ENCODE measurements at regions not wholly inside any gene's neighbourhood (a gene's known extent, or its start where the extent isn't known, plus 50 kb on each side); places are given as distances from the start of the nearest gene placed in this dataset.
A peak's percentile ranks its signal among the peaks of the same experiment; 100 is the strongest.

GRCh38 chr2:144240656-144241339, 279.1 kb downstream of the ZEB2 start:
- peak in 1 of 5 experiments; percentile 78 for DNase-seq

DNA sequence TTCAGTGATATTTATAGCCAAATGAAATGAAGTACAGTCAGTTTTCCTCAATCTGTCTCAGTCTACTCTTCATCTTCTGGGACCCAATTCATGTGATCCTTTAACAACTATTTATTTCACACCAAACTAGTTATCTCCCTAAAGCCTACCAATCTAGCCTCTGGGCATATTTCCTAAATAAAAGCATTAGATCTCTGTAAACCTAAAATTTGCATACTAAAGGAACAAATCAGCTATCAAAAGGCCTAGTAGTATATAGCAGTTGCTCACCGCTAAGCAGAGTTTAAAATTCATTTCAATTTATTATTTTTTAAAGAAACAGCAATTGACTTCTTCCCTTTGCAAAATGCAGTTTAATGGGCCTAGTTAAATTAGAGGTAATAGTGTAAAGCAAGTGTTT, 280.2 kb downstream of the ZEB2 start:
- DNase-seq: no peak

DNA sequence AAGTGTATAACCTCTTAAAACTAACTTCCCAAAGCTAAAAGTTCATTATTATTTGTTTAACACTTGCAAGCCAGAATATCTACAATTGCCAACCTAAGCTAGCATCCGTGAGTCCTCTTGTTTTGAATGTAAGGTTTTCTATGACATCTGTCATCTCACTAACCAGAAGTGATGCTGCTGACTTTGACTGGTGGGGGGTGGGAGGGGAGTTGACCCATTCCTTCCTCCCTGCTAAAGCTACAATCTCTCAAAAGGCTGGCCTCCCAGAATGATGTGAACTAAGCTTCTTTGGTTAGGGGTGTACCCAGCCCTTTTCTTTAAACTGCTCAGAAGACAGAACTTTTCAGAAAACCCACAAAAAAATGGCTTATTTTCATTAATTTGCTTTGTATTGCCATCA, 280.6 kb downstream of the ZEB2 start:
- DNase-seq: peak in 1 of 5 experiments; percentile 71

DNA sequence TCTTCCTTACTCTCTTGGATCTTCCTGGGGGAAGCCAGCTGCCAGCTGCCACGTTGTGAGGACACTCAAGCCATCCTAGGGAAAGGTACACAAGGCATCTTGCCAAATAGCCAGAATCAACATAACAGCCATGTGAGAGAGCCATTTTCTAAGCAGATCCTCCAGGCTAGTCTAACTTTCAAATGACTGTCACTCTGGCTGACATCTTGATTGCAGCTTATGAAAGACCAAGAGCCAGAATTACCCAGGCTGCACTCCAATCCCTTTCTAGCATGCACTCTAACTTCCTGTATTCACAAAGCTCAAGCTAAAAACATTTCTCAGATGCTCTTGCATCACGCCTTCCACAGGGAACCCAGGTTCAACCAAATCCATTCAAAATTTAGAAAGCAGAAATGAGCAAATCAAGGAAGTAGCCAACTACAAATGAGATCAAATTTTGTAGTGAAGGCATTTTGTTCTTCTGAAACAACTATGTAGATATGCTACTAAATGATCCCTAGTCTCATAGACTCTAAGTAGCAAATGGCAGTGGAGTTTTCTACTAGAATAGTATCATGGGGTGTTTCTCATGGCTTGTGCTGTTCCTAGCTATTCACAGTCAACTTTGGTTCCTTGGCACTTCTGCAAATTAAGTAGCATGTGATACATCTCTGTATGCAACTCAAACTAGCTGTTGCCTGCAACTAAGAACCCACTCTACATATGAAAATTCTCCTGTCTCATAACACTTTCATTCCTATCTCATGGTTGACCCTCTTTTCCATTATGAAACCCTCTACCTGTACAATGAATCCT, 281.9 kb downstream of the ZEB2 start:
- peak in 1 of 5 experiments; percentile 55 for DNase-seq

GRCh38 chr2:144237108-144237507, 282.8 kb downstream of the ZEB2 start:
- DNase-seq: no peak

DNA sequence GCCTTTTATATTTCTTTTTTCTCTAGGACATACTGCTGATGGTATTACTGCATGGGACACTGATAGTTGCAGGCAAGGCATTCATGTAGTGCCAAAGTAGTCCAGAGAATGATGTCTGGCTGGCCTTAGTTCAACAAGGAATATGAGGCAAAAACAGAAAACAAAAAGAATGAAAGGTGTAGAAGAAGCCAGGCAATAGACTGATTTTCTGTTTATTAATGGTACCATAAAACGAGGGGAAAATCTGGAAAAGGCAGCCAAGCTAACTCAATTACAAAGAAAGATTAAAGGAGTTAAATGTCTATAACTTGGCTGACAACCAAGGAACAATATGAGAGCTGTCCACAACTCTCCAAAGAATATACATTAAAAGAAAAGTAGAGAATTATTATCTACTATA, 284.9 kb downstream of the ZEB2 start:
- DNase-seq: no peak

DNA sequence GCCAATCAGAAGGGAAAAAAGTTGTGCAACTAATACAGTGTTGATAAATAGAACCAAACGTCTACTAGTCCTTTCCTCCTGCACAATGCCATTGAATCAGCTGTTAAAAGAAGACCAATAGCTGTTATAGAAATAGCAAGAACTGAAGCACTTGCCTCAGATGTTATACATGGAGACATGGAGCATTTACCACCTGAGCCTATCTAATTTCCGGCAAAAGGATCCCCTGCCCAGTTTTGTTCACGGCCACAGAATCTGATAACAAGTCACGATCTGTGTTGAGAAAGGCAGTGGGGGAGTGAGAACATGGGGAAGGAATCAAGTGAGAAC, 285.4 kb downstream of the ZEB2 start:
- DNase-seq: peak in 1 of 5 experiments; percentile 89

- peak in 1 of 5 experiments; percentile 93 for DNase-seq
Measured at GRCh38 chr2:144233733-144234541, 286.0 kb downstream of the ZEB2 start.

- peak in 1 of 5 experiments; percentile 62 for DNase-seq
Measured at GRCh38 chr2:144233317-144233716, 286.6 kb downstream of the ZEB2 start.

DNA sequence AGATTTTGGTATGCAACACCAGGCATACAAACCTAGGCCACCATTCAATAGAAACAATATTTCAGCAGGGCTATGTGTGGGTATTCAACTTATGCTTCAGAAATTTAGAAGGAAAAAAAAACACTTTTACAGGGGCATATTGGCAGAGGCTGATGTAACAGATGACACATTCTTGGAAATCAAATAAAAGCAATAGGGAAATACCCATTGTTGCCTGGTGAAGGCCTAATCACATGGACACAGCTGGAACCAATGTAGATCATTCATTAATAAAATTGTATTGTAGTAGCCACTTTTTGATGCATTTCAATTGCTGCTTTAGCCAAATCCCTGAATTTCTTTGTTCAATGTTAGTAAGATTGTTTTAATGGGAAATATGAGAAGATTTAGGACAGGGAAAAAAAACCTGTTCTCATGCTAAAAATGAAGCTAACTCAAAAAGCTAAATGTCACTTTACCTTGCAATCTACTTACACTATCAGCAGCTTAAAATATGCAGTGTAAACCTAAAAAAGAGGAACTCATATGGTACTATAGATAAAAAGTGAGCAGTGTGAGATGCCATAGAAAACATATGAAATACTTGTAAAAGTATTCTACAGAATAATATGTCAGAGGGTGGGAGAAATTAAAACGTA, 289.4 kb downstream of the ZEB2 start:
- DNase-seq: no peak

GRCh38 chr2:144230033-144230432, 289.9 kb downstream of the ZEB2 start:
- no peak for DNase-seq

DNA sequence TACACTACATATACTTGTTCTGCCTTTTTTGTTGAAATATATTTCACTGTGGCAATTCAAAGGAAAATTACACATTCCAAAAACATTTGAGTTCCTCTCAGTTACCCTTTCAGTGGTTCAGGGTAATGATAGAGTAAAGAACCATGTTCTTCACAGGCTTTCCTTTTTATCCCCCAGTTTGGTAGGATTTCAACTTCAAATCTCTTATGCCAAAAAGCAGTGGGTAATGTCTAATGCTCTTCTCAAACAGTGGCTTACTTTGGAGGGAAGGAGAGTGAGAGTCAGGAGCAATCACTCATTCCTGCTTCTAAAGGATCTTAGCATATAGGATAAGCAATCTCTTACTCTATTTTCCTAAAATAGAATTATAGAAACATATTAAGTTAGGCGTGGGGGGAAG, 290.6 kb downstream of the ZEB2 start:
- DNase-seq: no peak

DNA sequence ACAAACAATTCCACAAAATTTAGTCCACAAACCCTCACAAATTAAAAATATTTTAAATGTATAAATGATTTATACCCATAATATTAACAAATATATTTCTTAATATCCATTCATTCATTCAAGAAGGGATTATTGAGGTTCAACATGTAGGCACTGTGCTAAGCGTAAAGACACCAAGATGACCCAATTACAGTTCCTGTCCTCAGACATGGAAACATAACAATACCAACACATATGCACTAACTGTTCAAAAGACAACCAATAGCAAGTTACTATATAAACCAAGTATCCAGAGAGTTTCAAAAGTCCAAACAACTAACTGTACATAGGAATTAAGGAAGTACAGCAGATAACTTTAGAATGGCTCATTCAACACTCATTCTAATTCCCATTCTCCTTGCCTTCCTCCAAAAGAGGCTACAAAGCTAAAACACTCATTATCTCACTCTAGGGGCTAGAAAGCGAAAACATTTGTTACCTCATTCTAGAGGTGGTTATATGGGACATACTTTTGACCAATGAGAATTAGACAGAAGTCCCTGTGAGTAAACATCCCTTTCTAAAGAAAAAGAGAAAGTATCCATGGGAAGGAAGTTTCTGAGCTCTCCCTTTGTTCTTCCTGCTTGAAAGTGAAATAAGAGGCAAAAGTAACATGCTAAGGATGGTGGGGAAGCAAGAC, 292.4 kb downstream of the ZEB2 start:
- DNase-seq: no peak

DNA sequence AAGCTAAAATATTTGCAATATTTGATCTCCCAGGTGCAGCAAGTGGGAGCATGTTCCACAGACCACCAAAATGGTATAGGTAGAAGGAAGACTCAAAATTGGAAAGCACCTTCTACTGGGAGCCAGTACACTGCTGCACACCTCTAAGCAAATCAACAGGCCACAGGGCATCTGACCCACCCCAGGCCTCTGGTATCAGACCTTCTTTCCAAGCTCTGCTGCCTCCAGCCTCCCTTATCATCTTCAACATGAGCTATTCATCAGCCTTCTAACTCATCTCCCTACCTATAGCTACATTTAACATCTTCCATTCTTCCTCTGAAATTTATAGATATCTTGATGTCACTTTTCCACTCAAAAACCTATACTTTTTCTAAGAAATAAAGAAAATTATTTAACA, 294.8 kb downstream of the ZEB2 start:
- DNase-seq: no peak

GRCh38 chr2:144224472-144224871, 295.4 kb downstream of the ZEB2 start:
- DNase-seq: no peak

DNA sequence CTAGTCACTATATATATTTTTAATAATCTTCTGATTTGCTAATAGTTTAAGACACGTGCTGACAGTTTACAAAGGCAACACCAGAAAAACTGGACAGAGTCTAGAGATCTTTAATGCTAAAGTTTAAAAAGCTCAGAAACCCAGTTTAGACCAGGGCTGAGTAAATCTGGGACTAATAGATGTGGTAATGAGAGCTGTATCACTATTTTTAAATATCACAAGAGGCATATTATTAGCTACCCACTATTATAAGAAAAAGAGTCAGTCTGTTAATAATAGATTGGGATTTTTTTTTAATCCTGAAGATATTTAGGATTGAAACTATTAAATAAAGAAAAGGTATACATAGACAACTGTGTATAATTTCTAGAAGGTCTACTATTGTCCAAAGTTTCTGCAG, 299.9 kb downstream of the ZEB2 start:
- no peak for DNase-seq

- no peak for DNase-seq
Measured at GRCh38 chr2:144217853-144218633, 301.9 kb downstream of the ZEB2 start.

DNA sequence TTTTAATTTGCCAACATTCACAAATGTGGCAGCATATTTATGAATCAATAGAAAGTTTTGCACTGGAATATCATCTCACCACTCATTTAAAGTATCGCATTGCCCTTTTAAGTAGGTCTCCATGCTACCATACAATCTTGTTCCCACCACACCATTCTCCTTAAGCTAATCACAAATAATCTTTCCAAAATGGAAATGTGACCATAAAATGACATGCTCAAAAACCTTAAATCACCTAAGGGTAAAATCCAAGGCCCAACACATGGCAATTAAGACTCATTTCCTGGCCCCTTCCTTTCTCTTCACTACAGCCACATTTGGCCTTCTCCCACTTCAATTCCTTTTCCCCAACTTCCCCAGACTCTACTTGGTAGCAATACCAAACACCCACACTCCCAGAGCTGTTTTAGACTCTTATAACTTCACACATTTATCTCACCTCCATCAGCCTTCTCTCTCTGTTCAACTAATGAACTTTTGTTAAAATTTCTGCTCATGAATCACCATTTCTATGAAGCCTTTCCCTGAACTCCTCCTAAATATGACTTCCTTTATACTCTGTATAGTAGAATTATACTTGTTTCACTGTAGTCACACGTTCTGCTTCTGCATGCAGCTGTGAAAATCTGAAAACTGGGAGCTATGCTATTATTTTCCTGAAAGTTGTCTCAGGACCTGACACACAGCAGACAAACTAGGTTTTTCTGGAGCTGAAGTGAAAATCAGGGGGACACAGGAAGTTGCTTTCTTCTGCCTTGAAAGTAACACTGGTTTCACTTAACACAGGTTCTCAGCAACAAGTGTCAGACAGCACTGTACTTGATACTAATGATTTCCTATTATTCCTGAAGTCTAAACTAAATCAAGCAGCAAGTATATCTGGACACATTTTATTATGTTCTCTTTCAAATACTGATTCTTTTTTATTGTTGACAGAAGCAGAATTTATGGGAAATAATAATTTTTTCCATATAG, 303.9 kb downstream of the ZEB2 start:
- peak in 1 of 5 experiments; percentile 64 for DNase-seq

GRCh38 chr2:144215207-144215606, 304.7 kb downstream of the ZEB2 start:
- no peak for DNase-seq

GRCh38 chr2:144213797-144214196, 306.1 kb downstream of the ZEB2 start:
- no peak for DNase-seq

Measured in T-helper 2 cell (primary cell).